Neural cell (in vitro differentiated cells): ENCODE measurements at regions not wholly inside any gene's neighbourhood (a gene's known extent, or its start where the extent isn't known, plus 50 kb on each side); places are given as distances from the start of the nearest gene placed in this dataset.

Source experiments
- EP300 ChIP-seq: fragments of 450-650 bp; conservative IDR thresholded peaks from 2 replicates; pipeline ENCODE4 v1.6.1; 2014; ENCODE audit warnings: antibody characterized with exemption, mild to moderate bottlenecking, moderate library complexity; ENCODE audit not compliant: poor library complexity, severe bottlenecking
- POLR2AphosphoS5 ChIP-seq: IDR thresholded peaks from 2 replicates; pipeline ENCODE4 v1.6.1; 2012
- TF ChIP-seq, protein P1 (sequence below): fragments of 450-650 bp; IDR thresholded peaks from 2 replicates; pipeline ENCODE4 v1.5.1; 2014; ENCODE audit warnings: antibody characterized with exemption, mild to moderate bottlenecking, moderate library complexity; ENCODE audit not compliant: poor library complexity, severe bottlenecking

DNA sequence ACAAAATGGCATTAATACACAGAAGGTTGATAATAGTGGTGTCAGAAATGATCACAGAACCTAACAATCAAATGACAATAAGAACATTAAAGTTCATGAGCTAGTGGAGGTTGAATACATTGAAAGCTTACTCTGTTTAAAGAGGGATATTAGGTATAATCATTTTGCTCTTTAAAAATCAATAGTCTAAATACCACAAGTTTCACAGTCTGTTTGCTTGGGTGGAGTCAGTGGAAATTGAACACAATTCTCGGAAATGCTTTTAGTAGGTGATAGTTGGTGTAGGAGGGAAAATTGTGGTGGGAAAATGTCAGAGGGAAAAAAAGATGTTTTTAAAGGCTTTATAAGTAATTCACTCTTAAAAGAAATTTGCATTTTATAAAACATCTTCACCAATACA lies 197.1 kb downstream of the GLUD2 start:
- TF ChIP-seq EP300 (no peak), POLR2AphosphoS5 (no peak)
- TF ChIP-seq, protein P1, sequence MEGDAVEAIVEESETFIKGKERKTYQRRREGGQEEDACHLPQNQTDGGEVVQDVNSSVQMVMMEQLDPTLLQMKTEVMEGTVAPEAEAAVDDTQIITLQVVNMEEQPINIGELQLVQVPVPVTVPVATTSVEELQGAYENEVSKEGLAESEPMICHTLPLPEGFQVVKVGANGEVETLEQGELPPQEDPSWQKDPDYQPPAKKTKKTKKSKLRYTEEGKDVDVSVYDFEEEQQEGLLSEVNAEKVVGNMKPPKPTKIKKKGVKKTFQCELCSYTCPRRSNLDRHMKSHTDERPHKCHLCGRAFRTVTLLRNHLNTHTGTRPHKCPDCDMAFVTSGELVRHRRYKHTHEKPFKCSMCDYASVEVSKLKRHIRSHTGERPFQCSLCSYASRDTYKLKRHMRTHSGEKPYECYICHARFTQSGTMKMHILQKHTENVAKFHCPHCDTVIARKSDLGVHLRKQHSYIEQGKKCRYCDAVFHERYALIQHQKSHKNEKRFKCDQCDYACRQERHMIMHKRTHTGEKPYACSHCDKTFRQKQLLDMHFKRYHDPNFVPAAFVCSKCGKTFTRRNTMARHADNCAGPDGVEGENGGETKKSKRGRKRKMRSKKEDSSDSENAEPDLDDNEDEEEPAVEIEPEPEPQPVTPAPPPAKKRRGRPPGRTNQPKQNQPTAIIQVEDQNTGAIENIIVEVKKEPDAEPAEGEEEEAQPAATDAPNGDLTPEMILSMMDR, result no peak
